H1 (cell line): ENCODE measurements at regions not wholly inside any gene's neighbourhood (a gene's known extent, or its start where the extent isn't known, plus 50 kb on each side); places are given as distances from the start of the nearest gene placed in this dataset.

Experiments used
- CTCF ChIA-PET: fragments of 300-600 bp; sonication (Branson Sonifier 250); formaldehyde crosslinking; loops from one replicate; lab custom pipeline; 2021; ENCODE audit not compliant: partially characterized antibody; lab: Charles Lee
- POLR2A ChIA-PET: fragments of 300-600 bp; sonication (Branson Sonifier 250); formaldehyde crosslinking; loops from one replicate; lab custom pipeline; 2021; ENCODE audit warnings: inconsistent platforms; ENCODE audit not compliant: partially characterized antibody; lab: Charles Lee
- DNase-seq, 2 experiments: peaks; one replicate each; pipeline versions ENCODE4 v3.0.0 to v3.0.0-alpha.2; 2010 to 2022; ENCODE audit warnings: low spot score in 2 of 2, low read depth in 1 of 2, mixed read lengths in 1 of 2
- FAIRE-seq: peaks from 2 replicates; lab custom pipeline; 2011; peaks lifted over from hg19 to GRCh38; lab: Jason Lieb, UNC
- H2AFZ ChIP-seq: 2 replicates; pipeline ENCODE4 v1.8.1; 2012; ENCODE audit warnings: low read length, inconsistent platforms
- H2AK5ac ChIP-seq: 2 replicates; pipeline ENCODE4 v1.6.1; 2013; ENCODE audit warnings: low read depth, low read length
- H2BK120ac ChIP-seq: replicated peaks from 2 replicates; pipeline ENCODE3; 2013; ENCODE audit warnings: low read depth, low read length, inconsistent platforms
- H2BK12ac ChIP-seq: 2 replicates; pipeline ENCODE4 v1.6.1; 2013; ENCODE audit warnings: low read depth, low read length
- H2BK15ac ChIP-seq: 2 replicates; pipeline ENCODE4 v1.6.1; 2013; ENCODE audit warnings: low read length
- H2BK20ac ChIP-seq: 2 replicates; pipeline ENCODE4 v1.6.1; 2013; ENCODE audit warnings: low read length
- H2BK5ac ChIP-seq: 2 replicates; pipeline ENCODE4 v1.6.1; 2013; ENCODE audit warnings: low read depth, low read length
- H3K14ac ChIP-seq: 2 replicates; pipeline ENCODE4 v1.6.1; 2013; ENCODE audit warnings: inconsistent platforms; ENCODE audit not compliant: insufficient read length
- H3K18ac ChIP-seq: 2 replicates; pipeline ENCODE4 v1.6.1; 2013; ENCODE audit warnings: low read length; ENCODE audit errors: extremely low read depth
- H3K23ac ChIP-seq: 2 replicates; pipeline ENCODE4 v1.6.1; 2013; ENCODE audit warnings: inconsistent platforms; ENCODE audit not compliant: insufficient read length
- H3K23me2 ChIP-seq: 2 replicates; pipeline ENCODE4 v1.6.1; 2013; ENCODE audit warnings: low read depth, low read length
- H3K27ac ChIP-seq: 2 replicates; pipeline ENCODE4 v1.6.1; 2011; ENCODE audit warnings: low read depth, low read length, inconsistent platforms
- H3K27me3 ChIP-seq, 4 experiments: replicated peaks in 1 of 4; 1 replicate in 1 of 4; 2 replicates in 3 of 4; pipeline versions ENCODE4 v1.6.1 to v1.8.1; 2011 to 2013; ENCODE audit warnings: low read length in 3 of 4, mild to moderate bottlenecking in 3 of 4, inconsistent platforms in 2 of 4, mixed read lengths in 2 of 4, moderate library complexity in 1 of 4; ENCODE audit not compliant: control insufficient read depth in 3 of 4, insufficient read depth in 3 of 4; ENCODE audit errors: extremely low read depth in 1 of 4
- H3K36me3 ChIP-seq, 4 experiments: 2 replicates each; pipeline versions ENCODE4 v1.6.1 to v1.8.1; 2011 to 2013; ENCODE audit warnings: mild to moderate bottlenecking in 4 of 4, low read length in 3 of 4, moderate library complexity in 2 of 4, control low read depth in 1 of 4, inconsistent platforms in 1 of 4; ENCODE audit not compliant: insufficient read depth in 4 of 4, control insufficient read depth in 2 of 4
- H3K4ac ChIP-seq: replicated peaks from 2 replicates; pipeline ENCODE3; 2013; ENCODE audit warnings: low read length, low read depth, mixed read lengths, inconsistent platforms; ENCODE audit not compliant: insufficient read length
- H3K4me1 ChIP-seq, 4 experiments: replicated peaks in 1 of 4; 1 replicate in 1 of 4; 2 replicates in 3 of 4; pipeline versions ENCODE4 v1.6.1 to v1.8.1; 2011 to 2013; ENCODE audit warnings: low read length in 3 of 4, inconsistent platforms in 2 of 4, mixed read lengths in 1 of 4; ENCODE audit not compliant: insufficient read depth in 4 of 4, control insufficient read depth in 3 of 4
- H3K4me2 ChIP-seq, 2 experiments: 2 replicates each; pipeline versions ENCODE4 v1.6.1 to v1.8.1; 2011 to 2013; ENCODE audit warnings: low read depth in 2 of 2, low read length in 2 of 2, control low read depth in 1 of 2, inconsistent platforms in 1 of 2, mild to moderate bottlenecking in 1 of 2; ENCODE audit not compliant: insufficient read depth in 1 of 2
- H3K4me3 ChIP-seq, 4 experiments: fragments of 200-600, 300-600 bp in 1 of 4; sonication (generic), shearing (Covaris generic), sonication (Bioruptor Twin) in 1 of 4; 2 replicates each; pipeline versions ENCODE4 v1.5.1 to v1.8.1; 2011 to 2016; ENCODE audit warnings: low read length in 4 of 4, low read depth in 3 of 4, control low read depth in 2 of 4, inconsistent platforms in 2 of 4, mild to moderate bottlenecking in 2 of 4, mixed read lengths in 1 of 4, moderate library complexity in 1 of 4; ENCODE audit not compliant: insufficient read depth in 2 of 4; ENCODE audit errors: extremely low read depth in 1 of 4
- H3K56ac ChIP-seq: replicated peaks from 2 replicates; pipeline ENCODE3; 2013; ENCODE audit warnings: low read depth, mild to moderate bottlenecking, mixed read lengths, low read length, inconsistent platforms; ENCODE audit not compliant: insufficient read length
- H3K79me1 ChIP-seq: 2 replicates; pipeline ENCODE4 v1.6.1; 2013; ENCODE audit warnings: low read depth, low read length, control low read depth
- H3K79me2 ChIP-seq, 2 experiments: 2 replicates each; pipeline versions ENCODE4 v1.6.1 to v1.8.1; 2012 to 2013; ENCODE audit warnings: low read length in 2 of 2, mild to moderate bottlenecking in 2 of 2, inconsistent platforms in 1 of 2; ENCODE audit not compliant: insufficient read depth in 2 of 2, control insufficient read depth in 1 of 2
- H3K9ac ChIP-seq, 4 experiments: replicated peaks in 1 of 4; 1 replicate in 1 of 4; 2 replicates in 3 of 4; pipeline versions ENCODE4 v1.6.1 to v1.8.1; 2011 to 2013; ENCODE audit warnings: low read depth in 3 of 4, low read length in 3 of 4, control low read depth in 2 of 4, mild to moderate bottlenecking in 2 of 4, moderate library complexity in 2 of 4, inconsistent platforms in 1 of 4; ENCODE audit errors: extremely low read depth in 1 of 4
- H3K9me3 ChIP-seq, 2 experiments: 2 replicates each; pipeline versions ENCODE4 v1.6.1 to v1.8.1; 2012 to 2013; ENCODE audit warnings: mild to moderate bottlenecking in 2 of 2, moderate library complexity in 2 of 2, control low read depth in 1 of 2, inconsistent platforms in 1 of 2, low read depth in 1 of 2, low read length in 1 of 2, mixed read lengths in 1 of 2; ENCODE audit not compliant: insufficient read depth in 2 of 2
- H4K20me1 ChIP-seq, 2 experiments: replicated peaks in 1 of 2; 2 replicates each; pipeline versions ENCODE3 to v1.8.1; 2011 to 2013; ENCODE audit warnings: inconsistent platforms in 2 of 2, low read length in 2 of 2, mild to moderate bottlenecking in 1 of 2; ENCODE audit not compliant: insufficient read depth in 2 of 2, control insufficient read depth in 1 of 2
- H4K5ac ChIP-seq: 2 replicates; pipeline ENCODE4 v1.6.1; 2013; ENCODE audit warnings: low read length, low read depth, mixed read lengths, inconsistent platforms; ENCODE audit not compliant: insufficient read length
- H4K8ac ChIP-seq: 2 replicates; pipeline ENCODE4 v1.8.0; 2013; ENCODE audit warnings: mild to moderate bottlenecking, moderate library complexity, low read length, inconsistent platforms; ENCODE audit not compliant: insufficient read depth; ENCODE audit errors: extremely low read depth
- H4K91ac ChIP-seq: replicated peaks from 2 replicates; pipeline ENCODE3; 2013; ENCODE audit warnings: low read length, mixed read lengths, inconsistent platforms; ENCODE audit not compliant: insufficient read length
- ASH2L ChIP-seq: fragments of 200-600, 300-600 bp; sonication (generic); IDR thresholded peaks from one replicate; pipeline ENCODE4 v1.7.1; 2017; ENCODE audit warnings: low read length
- CEBPB ChIP-seq: IDR thresholded peaks from 2 replicates; pipeline ENCODE4 v1.6.1; 2012; ENCODE audit warnings: low read depth, low read length
- EP300 ChIP-seq, 2 experiments: IDR thresholded peaks; 1 replicate in 1 of 2; 2 replicates in 1 of 2; pipeline ENCODE4 v1.6.1; 2011 to 2012; ENCODE audit warnings: low read depth in 2 of 2, low read length in 2 of 2, mild to moderate bottlenecking in 2 of 2, borderline replicate concordance in 1 of 2, inconsistent platforms in 1 of 2, moderate library complexity in 1 of 2
- GTF2F1 ChIP-seq: IDR thresholded peaks from 2 replicates; pipeline ENCODE4 v1.6.1; 2012; ENCODE audit warnings: low read depth, low read length, improper control_type of control experiment, borderline replicate concordance
- HDAC2 ChIP-seq, 2 experiments: fragments of 300-600 bp in 1 of 2; sonication (generic) in 1 of 2; IDR thresholded peaks; 2 replicates each; pipeline ENCODE4 v1.6.1; 2011 to 2012; ENCODE audit warnings: low read depth in 2 of 2, low read length in 2 of 2, mild to moderate bottlenecking in 2 of 2, moderate library complexity in 2 of 2, borderline replicate concordance in 1 of 2, inconsistent platforms in 1 of 2
- MAFK ChIP-seq: IDR thresholded peaks from 2 replicates; pipeline ENCODE4 v1.6.1; 2012; ENCODE audit warnings: low read depth, mild to moderate bottlenecking, improper control_type of control experiment, low read length
- POLR2AphosphoS5 ChIP-seq: IDR thresholded peaks from 2 replicates; pipeline ENCODE4 v1.6.1; 2011; ENCODE audit warnings: low read depth, low read length
- SIX5 ChIP-seq: IDR thresholded peaks from 2 replicates; pipeline ENCODE4 v1.6.1; 2011; ENCODE audit warnings: mild to moderate bottlenecking, low read depth, low read length
- TAF1 ChIP-seq: IDR thresholded peaks from 2 replicates; pipeline ENCODE4 v1.6.1; 2011; ENCODE audit warnings: mild to moderate bottlenecking, low read depth, low read length
- ZNF274 ChIP-seq: IDR thresholded peaks from 2 replicates; pipeline ENCODE4 v1.7.0; 2012; ENCODE audit warnings: low read length, borderline replicate concordance; ENCODE audit errors: extremely low read depth
- WGBS, 2 experiments: shearing (Covaris generic) in 1 of 2; methylation state at CpG; one replicate each; pipeline versions ENCODE4 v1.1.6 to v1.1.7; 2013 to 2015; ENCODE audit warnings: low lambda C conversion rate in 2 of 2, mixed read lengths in 2 of 2, inconsistent platforms in 1 of 2, low coverage in 1 of 2, missing lambda C conversion rate in 1 of 2; ENCODE audit not compliant: insufficient replicate concordance in 2 of 2, insufficient coverage in 1 of 2, insufficient read length in 1 of 2; ENCODE audit errors: extremely low coverage in 1 of 2, missing lambda C conversion rate in 1 of 2; 5-methylcytosine and 5-hydroxymethylcytosine counted together
- TF ChIP-seq, protein P1 (sequence below): IDR thresholded peaks from 2 replicates; pipeline ENCODE4 v1.6.1; 2012; ENCODE audit warnings: inconsistent platforms

DNA sequence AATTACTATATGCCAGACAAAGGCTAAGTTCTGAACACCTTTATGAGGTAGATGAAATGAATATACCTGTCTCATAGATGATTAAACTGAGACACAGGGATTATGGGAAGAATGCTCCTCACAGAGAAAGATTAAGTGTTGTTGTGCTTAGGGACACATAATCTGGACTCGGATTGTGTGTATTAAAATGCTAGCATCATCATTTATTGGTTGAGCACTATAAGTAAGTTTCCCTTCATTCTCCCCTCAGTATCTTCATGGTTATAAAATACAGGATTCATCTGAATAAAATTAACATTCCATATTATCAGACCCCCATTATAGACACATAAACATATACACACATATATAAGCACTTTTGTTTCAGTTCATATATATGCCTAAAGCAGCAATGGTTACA lies 463.5 kb downstream of the PPP4R3C start:
- no peak overlapping the region for H2BK12ac ChIP-seq
- H3K4me1 ChIP-seq, result no peaks in the 10 kb centered on the region
- ChIA-PET POLR2A (no interaction called here), CTCF (no interaction called here)
- FAIRE-seq (no peak), DNase-seq (no peak)
- H3K27ac ChIP-seq, result no peak overlapping the region
- no peak overlapping the region for H3K4me3 ChIP-seq
- H3K27me3 ChIP-seq, result no peaks in the 10 kb centered on the region
- no peak overlapping the region for H4K8ac ChIP-seq
- H4K20me1 ChIP-seq, result no peaks in the 10 kb centered on the region
- H3K36me3 ChIP-seq, result no peaks in the 10 kb centered on the region
- no peak overlapping the region for H2AK5ac ChIP-seq
- H2AFZ ChIP-seq, result no peak overlapping the region
- H3K4ac ChIP-seq, result no peak overlapping the region
- no peaks in the 10 kb centered on the region for H3K79me1 ChIP-seq
- no peak overlapping the region for H4K5ac ChIP-seq
- H3K23me2 ChIP-seq, result no peaks in the 10 kb centered on the region
- WGBS, 2 experiments, result 100% methylated on average over 1 of the region's 1 CpG; no CpG with 5 or more reads in 1 of the 2 experiments
- H3K79me2 ChIP-seq, result no peaks in the 10 kb centered on the region
- H3K4me2 ChIP-seq, result no peak overlapping the region
- no peak overlapping the region for H3K23ac ChIP-seq
- no peak overlapping the region for H2BK15ac ChIP-seq
- H2BK20ac ChIP-seq, result no peak overlapping the region
- H3K56ac ChIP-seq, result no peak overlapping the region
- H3K14ac ChIP-seq, result no peak overlapping the region
- H2BK5ac ChIP-seq, result no peak overlapping the region
- H3K18ac ChIP-seq, result no peak overlapping the region
- no peak overlapping the region for H4K91ac ChIP-seq
- H2BK120ac ChIP-seq, result no peak overlapping the region
- H3K9me3 ChIP-seq, result no peaks in the 10 kb centered on the region
- H3K9ac ChIP-seq, result no peak overlapping the region
- TF ChIP-seq, protein P1, sequence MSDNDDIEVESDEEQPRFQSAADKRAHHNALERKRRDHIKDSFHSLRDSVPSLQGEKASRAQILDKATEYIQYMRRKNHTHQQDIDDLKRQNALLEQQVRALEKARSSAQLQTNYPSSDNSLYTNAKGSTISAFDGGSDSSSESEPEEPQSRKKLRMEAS, result no peak
- no peak for TF ChIP-seq MAFK
- TF ChIP-seq ASH2L, result no peak
- no peak for TF ChIP-seq HDAC2 (IDR thresholded peaks at IDR 0.05; ENCODE audit: borderline replicate concordance in 1 of 2, low read depth in 2 of 2, low read length in 2 of 2)
- no peak for TF ChIP-seq SIX5
- no peak for TF ChIP-seq TAF1
- TF ChIP-seq GTF2F1, result no peak
- TF ChIP-seq POLR2AphosphoS5, result no peak
- TF ChIP-seq EP300 (IDR thresholded peaks at IDR 0.05; ENCODE audit: borderline replicate concordance in 1 of 2, low read depth in 2 of 2, low read length in 2 of 2), result no peak
- no peak for TF ChIP-seq ZNF274
- TF ChIP-seq CEBPB, result no peak
